GM23248 (cell line): ENCODE measurements at regions not wholly inside any gene's neighbourhood (a gene's known extent, or its start where the extent isn't known, plus 50 kb on each side); places are given as distances from the start of the nearest gene placed in this dataset.

Experiments used
- DNase-seq: peaks from one replicate; pipeline ENCODE4 v3.0.0-alpha.2; 2015
- H2AFZ ChIP-seq: fragments of 200-600 bp; sonication (generic); 2 replicates; pipeline ENCODE4 v1.6.1; 2016; ENCODE audit warnings: antibody characterized with exemption
- H3F3A ChIP-seq: fragments of 200-600 bp; sonication (generic); 2 replicates; pipeline ENCODE4 v1.6.1; 2016; ENCODE audit warnings: mild to moderate bottlenecking, antibody characterized with exemption, mixed run types; ENCODE audit not compliant: insufficient read depth
- H3K27ac ChIP-seq: fragments of 200-600 bp; sonication (generic); 2 replicates; pipeline ENCODE4 v1.5.1; 2016; ENCODE audit warnings: mild to moderate bottlenecking
- H3K27me3 ChIP-seq: fragments of 200-600 bp; sonication (generic); replicated peaks from 2 replicates; pipeline ENCODE4 v1.6.1; 2016; ENCODE audit warnings: mild to moderate bottlenecking; ENCODE audit not compliant: insufficient read depth
- H3K36me3 ChIP-seq: fragments of 200-600 bp; sonication (generic); 2 replicates; pipeline ENCODE4 v1.6.1; 2016; ENCODE audit warnings: low read depth, mild to moderate bottlenecking
- H3K4me1 ChIP-seq: fragments of 200-600 bp; sonication (generic); 2 replicates; pipeline ENCODE4 v1.6.1; 2016; ENCODE audit warnings: mild to moderate bottlenecking; ENCODE audit not compliant: insufficient read depth
- H3K4me2 ChIP-seq: fragments of 200-600 bp; sonication (generic); one replicate; pipeline ENCODE4 v1.6.1; 2016; ENCODE audit warnings: mild to moderate bottlenecking; ENCODE audit not compliant: unreplicated experiment
- H3K4me3 ChIP-seq: fragments of 200-600 bp; sonication (generic); 2 replicates; pipeline ENCODE4 v1.5.1; 2016; ENCODE audit warnings: mild to moderate bottlenecking
- H3K79me2 ChIP-seq: fragments of 200-600 bp; sonication (generic); 2 replicates; pipeline ENCODE4 v1.6.1; 2016; ENCODE audit warnings: mild to moderate bottlenecking; ENCODE audit not compliant: insufficient read depth
- H3K9ac ChIP-seq: fragments of 200-600 bp; sonication (generic); 2 replicates; pipeline ENCODE4 v1.6.1; 2016; ENCODE audit warnings: mild to moderate bottlenecking
- H3K9me2 ChIP-seq: fragments of 200-600 bp; sonication (generic); 2 replicates; pipeline ENCODE4 v1.6.1; 2016; ENCODE audit warnings: mixed run types, mild to moderate bottlenecking, moderate library complexity; ENCODE audit not compliant: insufficient read depth
- H3K9me3 ChIP-seq: fragments of 200-600 bp; sonication (generic); one replicate; pipeline ENCODE4 v1.6.1; 2017; ENCODE audit warnings: low read depth
- H4K20me1 ChIP-seq: fragments of 200-600 bp; sonication (generic); 2 replicates; pipeline ENCODE4 v1.6.0; 2016; ENCODE audit not compliant: insufficient read depth
- EZH2 ChIP-seq: fragments of 200-600 bp; sonication (generic); IDR thresholded peaks from 2 replicates; pipeline ENCODE4 v1.6.1; 2018; ENCODE audit warnings: antibody characterized with exemption, mild to moderate bottlenecking; ENCODE audit not compliant: insufficient read depth, poor library complexity, severe bottlenecking
- EZH2phosphoT487 ChIP-seq: fragments of 200-600 bp; sonication (generic); IDR thresholded peaks from 2 replicates; pipeline ENCODE4 v1.6.1; 2018; ENCODE audit warnings: antibody characterized with exemption, moderate library complexity, mild to moderate bottlenecking, low read depth; ENCODE audit not compliant: insufficient read depth
- WGBS, 2 experiments: methylation state at CpG; one replicate each; pipeline ENCODE4 v1.1.6; 2015 to 2017; ENCODE audit warnings: low lambda C conversion rate in 2 of 2, low coverage in 1 of 2; ENCODE audit errors: missing lambda C conversion rate in 2 of 2; 5-methylcytosine and 5-hydroxymethylcytosine counted together
- in situ Hi-C: fragments of 300-500 bp; cut with MboI; formaldehyde crosslinking; loops from 2 replicates; pipeline ENCODE4 v1.15.0; 2020

DNA sequence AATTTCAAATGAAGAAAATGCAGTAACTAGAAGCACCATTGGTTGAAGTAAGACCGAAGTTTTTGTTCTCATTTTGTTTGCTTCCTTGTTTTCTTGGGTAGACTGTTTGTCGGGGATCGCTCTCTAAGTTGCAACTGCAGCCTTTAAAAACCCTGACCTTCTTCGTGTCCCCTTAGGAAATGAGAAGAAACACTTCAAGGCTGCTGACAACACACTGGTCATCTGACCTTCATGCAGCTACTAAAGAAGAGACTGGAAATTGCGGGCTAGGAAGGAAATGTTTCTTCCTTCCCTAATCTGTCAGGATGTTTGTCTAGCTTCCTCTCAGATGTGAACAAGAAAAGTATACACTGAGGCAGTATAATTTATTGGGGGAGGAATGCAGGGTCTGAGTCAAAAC, 50.7 kb upstream of the CHSY3 start:
- Histone ChIP-seq H3K4me3 (no peak overlapping the region), H3K9me3 (no peaks in the 10 kb centered on the region), H3K36me3 (no peaks in the 10 kb centered on the region), H3K9ac (no peak overlapping the region), H3K9me2 (no peaks in the 10 kb centered on the region), H3K4me2 (no peak overlapping the region), H3F3A (no peaks in the 10 kb centered on the region), H3K27ac (no peak overlapping the region), H3K4me1 (no peaks in the 10 kb centered on the region), H3K27me3 (no peaks in the 10 kb centered on the region), H2AFZ (no peak overlapping the region), H4K20me1 (no peaks in the 10 kb centered on the region), H3K79me2 (no peaks in the 10 kb centered on the region)
- in situ Hi-C loops, result no loop called here
- no peak for DNase-seq
- 40 to 51% methylated on average over 5 of the region's 5 CpGs for WGBS, 2 experiments
- TF ChIP-seq EZH2phosphoT487 (no peak), EZH2 (no peak)
